ENCODE measurements at regions not wholly inside any gene's neighbourhood (a gene's known extent, or its start where the extent isn't known, plus 50 kb on each side); places are given as distances from the start of the nearest gene placed in this dataset.

DNA sequence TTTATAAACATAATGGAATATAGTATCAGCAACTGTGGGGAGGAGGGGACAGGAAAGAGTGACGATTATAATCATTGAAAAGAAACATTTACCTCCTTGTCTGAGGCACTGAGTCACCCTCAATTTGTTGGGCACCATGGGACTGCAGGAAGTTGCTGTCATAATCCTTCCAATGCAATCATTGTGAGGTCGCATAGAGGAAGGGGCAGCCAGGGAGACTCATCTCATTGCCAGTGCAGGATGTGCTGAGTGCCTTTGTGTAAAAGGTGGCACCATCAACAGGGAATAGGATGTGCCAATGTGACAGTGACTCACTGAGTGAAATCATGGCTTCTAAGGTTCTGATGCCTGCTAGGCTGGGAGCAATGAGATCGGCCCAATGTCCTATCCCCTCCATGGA is 300.4 kb upstream of the ADAMTS9 start:
- DNase-seq, result no peak

DNA sequence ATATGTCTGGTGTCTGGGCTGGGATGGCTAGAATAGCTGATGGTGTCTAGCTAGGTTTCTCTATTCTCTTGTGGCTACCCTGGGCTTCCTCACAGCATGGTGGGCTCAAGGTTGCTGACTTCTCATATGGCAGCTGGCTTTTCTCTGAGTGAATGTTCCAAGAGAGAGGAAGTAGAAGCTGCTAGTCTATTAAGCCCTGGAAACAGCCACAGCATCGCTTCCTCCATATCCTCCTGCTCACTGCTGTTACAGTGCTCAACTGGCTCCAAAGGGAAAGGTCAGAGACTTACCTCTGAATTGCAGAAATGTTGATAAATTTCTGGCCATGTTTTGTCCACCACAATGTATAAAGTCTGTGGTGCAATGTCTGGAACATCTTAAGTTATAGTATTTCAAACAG is 299.9 kb upstream of the ADAMTS9 start:
- no peak for DNase-seq

DNA sequence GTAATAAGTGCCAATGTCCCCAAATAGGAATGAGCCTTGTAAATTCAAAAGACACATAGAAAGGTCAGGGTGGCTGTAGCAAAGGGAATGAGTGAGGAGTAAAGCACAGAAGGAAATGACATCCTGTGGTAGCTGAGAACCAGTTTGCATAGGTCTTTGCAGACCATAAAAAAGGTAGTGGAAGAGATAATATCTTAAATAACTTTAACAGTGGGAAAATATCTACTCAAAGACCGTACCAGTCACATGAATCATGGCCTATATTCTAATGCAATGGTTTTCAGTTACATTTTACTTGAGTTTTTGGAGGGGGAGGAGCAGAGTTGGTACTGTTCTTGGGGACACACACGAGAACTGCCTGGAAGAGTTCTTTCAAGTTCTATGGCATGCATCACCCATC is 297.3 kb upstream of the ADAMTS9 start:
- no peak for DNase-seq

DNA sequence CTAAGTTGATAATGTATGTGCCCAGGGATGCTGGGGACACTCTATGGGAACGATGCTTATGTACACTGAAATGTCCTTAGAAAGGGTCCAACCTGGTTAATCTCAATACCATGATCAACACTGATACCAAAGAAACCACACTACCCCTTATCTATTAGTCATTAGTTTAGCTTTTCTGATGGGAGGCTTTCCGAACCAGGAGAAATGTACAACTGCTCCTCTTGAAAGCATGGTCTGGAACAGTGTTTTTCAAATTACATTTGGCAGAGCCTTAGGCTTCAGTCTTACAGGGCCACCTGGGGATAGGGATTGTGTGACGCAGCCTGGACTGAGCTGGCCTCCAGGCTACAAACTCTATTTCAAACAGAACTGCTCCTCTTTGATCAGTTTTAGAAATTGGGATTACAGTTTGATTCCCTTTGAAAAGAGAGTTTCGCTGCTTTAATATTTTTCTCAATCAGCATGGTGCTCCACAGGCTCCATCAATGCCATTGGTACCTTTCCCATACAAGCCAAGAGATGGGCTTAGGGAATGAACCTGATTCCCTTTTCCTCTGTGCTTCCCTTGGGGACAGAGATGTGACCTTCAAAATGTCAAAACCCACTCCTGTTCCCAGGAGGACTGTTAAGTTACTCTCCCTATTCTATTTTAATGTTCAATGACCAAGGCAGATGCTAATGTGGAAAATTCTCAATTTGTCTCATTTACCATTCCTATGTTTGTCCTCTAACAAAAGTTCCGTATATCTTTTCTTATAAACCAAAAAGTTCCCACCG is 296.0 kb upstream of the ADAMTS9 start:
- DNase-seq, result no peak

DNA sequence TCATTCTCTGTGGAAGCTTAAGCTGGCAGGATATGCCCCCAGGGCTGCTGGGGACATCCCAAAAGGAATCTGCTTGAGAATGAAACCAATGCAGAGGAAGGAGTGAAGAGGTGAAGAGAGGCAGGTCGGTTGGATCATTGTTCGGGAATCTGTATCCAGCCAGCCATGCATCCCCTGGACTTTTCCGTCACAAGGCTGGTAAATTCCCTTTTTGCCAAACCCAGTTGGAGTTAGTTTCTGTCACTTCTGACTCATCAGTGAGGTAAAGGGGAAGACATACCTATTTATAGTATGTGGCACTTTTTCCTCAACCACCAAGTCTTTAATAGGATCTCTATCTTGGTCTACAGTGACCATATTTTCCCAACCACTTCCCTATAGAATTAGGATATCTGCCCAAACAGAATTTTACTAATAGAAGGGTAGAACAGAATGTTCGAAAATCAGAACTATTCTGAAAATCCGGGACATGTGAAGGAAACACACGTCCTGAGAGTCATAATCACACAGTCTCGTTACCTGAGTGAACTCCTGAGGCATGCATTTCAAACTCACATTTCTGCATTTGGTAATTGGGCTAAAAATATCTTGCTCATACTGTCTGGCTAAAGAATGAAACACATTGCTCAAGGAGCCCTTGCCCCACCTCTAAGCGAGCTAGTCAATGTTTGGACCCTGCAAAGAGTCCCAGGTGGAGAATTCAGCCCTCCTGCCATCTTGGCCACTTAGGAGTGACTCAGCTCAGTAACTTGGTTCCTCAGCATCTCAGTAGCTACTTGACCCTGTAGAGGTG is 289.7 kb upstream of the ADAMTS9 start:
- DNase-seq, result no peak

DNA sequence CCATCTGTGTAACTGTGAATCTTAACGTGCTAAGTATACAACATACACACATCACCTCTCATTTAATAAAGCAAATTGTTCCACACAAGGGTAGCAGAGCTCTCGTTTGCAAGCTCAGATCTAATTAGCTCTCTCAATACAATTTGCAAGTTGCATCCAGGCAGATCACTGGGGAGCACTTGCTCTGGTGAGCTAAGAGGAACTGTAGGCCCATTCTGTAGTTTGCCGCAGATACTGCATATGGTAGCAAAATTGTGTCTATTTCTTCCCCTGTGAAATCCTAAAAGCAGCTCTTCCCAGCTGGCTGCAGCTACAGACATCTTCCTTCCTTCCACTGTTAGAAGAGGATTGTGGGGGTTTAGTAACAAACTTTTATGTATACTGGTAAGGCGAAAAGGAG is 288.7 kb upstream of the ADAMTS9 start:
- no peak for DNase-seq

DNA sequence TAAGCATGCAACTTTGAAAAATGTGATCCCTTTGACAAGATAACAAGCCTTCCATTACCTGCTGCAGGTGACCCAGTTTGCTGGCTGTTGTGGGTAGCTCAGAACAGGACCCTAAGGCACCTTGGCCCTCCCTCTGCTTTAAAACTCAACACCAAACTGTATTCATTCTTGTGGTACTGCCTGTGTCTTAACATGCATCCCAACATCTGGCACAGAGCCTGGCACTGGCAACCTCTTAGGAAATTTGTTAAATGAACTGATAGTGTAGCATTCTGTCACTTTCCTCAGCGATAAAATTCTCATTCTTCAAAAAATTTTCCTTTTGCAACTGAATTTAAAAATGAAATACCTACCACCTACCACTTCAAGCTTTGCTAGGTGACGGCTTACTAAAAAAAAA is 287.3 kb upstream of the ADAMTS9 start:
- no peak for DNase-seq

DNA sequence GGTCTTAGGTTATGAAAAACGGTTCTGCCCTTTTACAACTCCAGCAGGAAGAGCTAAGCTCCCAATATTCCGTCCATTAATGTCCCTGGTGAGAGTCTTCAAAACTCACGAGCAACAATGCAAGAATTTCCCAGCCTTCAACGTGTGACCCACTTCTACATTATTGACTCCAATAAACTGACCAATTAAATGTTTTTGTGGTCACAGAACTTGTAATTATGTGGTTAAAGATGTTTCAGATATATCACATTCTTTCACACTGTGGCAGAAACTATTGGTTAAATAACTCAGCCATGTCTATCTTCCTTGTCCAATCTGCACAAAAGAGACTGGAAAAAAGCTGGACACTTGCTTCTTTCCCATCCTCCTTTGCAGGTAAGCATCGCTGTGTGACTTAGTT is 286.6 kb upstream of the ADAMTS9 start:
- no peak for DNase-seq

DNA sequence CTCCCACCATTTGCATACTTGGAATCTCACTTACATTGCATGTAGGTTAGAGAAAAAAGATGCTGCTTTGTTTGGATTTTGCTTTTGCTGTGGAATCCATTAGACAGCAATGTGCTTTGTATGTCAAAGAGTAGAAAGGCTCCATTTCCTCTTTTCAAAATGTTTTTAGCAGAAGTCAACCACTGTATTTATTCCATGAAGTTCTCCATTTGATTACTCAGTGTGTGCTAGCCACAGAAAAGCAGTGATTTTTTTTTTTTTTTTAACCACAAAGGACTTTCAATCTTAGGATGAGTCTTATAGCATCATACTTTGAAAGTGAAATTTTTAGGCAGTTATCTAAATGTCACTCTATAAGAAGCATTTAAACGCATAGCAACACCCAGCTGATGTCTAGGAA is 285.0 kb upstream of the ADAMTS9 start:
- peak in 1 of 5 donors; percentile 20 for DNase-seq

DNA sequence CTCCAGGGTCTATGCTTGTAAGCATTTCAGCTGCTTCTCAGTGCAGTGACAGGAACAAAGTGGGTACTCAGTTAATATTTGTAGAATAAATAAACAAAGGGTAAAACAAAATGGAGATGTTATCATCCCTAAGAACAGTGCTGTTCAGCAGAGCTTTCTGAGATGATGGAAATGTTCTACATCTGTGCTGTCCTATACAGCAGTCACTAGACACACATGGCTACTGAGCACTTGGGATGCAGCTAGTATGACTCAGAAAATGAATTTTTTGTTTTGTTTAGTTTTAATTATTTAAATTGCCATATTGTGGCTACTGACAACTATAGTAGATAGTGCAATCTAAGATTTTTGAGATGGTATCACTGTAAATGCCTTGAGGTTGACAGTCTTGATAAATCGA is 283.8 kb upstream of the ADAMTS9 start:
- no peak for DNase-seq

DNA sequence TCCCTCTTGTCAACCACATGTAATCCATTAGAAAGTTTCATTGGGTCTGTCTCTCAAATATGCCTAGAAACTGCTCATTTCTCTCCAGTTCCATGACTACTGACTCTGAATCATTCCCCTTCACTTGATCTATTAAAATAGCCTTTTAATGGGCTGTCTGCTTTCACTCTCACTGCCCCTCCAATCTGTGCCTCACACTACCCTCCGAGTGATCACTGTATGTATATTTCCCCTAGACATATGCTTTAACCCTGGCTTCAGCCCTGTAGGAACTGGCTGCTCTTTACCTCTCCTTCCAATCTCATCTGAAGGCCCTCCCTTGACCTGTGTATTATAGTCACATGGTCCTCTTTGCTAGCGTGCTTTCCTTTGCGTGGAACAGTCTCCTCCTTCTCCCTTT is 282.8 kb upstream of the ADAMTS9 start:
- no peak for DNase-seq

DNA sequence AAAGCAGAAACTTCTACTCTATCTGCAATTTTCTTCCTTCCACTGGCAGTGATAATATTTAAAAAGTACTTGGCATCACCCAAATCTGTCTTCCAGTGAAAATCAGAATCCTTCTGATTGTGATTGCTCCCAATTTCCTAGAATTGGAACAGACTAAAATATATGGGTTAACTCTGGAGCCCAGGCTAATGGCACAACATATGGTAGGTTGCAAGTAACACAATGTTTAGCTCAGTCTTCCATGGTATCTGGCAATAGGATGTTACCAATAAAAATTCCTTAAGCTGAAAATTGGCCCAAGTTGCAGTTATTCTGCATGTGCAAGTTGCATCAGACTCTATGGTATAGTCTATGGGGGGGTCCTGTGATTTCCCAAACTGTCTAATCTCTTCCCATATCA is 273.5 kb upstream of the ADAMTS9 start:
- no peak for DNase-seq

DNA sequence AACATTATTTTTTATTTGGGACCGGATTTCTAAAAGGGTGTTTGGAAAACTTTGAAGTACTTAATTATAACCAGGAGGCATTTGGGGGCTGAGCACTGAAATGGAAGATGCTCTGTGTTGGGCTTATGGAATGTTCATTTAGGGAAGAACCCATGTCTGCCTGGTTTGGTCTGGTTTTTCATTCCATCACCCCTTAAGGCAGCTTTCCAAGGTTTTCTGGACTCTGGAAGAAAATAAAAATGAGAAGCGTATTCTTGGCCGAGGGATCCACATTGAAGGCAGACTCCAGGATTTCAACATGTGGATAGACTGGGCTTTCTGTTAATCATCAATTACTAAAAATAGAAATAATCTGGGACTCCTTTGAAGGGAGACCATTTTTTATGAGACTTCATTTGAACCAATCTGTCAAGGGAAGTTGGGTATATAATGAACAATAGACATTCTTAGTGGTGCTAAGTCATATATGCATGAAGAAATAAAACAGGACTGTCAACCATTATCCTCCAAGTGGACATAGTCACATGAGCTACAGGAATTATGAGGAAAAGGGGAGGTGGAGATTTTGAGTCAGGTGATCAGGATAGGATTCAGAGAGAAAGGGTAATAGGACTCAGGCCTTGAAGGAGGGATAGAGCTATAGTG is 270.5 kb upstream of the ADAMTS9 start:
- no peak for DNase-seq

DNA sequence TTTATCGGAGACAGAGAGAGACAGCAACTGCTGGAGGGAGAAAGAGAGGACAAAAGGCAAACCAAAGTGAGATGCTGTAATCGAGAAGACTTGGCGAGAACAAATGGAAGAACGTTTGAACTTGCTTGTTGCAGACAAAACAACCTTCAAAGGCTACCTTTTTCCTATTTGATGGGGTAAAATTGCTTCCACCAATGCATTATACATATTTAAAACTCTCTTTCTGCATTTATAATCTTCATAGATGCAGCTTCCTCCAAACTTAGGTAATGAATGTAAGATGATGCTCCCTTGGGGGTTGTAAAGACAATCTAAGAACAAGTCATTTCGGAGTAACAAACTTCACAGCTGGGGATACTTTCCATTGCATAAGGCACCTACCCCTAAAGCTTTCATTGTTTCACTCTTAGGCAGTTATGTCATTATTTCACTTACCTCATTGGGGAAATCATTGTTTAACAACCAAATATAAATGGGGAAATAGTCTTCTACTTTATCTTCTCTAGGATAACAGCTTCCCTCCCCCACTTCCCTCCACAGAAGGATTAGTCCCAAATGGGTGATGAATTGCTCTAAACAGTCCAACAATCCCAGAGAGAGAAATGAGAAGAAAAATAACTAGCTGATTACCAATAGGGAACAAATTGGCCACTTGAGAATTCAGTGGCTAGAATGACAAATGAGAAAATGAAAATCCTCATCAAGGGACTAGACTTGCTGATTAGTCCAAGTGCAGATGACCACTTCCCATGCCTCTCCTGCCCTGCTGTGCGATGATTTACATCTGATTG is 269.8 kb upstream of the ADAMTS9 start:
- DNase-seq, result no peak

DNA sequence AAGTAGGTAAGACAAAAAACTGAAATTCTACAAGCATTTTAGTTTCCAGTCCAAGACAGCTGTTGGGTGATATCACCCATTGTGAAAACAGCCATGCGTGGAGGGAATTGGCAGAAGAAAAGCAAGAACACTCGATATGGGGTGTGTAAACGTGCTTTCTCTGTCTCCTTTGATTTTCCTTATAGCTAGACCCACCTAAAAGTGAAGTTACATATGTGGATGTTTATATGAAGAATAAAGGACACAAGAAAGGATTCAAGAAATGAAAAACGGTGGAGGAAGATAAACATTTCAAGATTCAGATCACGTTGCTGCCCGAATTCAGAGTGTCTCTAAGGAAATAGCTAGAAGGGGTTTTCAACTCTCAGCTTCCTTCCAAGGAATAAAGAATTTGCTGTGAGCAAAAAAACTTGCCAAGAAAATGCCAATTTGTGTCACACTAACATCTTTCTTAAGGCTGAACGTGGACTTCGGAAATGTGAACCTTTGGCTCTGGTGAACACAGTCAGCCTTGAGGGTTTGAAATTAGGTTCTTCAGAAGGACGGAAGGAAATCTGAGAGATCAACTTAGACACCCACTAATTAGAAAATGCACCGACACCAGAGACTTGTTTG is 269.0 kb upstream of the ADAMTS9 start:
- DNase-seq, result no peak

DNA sequence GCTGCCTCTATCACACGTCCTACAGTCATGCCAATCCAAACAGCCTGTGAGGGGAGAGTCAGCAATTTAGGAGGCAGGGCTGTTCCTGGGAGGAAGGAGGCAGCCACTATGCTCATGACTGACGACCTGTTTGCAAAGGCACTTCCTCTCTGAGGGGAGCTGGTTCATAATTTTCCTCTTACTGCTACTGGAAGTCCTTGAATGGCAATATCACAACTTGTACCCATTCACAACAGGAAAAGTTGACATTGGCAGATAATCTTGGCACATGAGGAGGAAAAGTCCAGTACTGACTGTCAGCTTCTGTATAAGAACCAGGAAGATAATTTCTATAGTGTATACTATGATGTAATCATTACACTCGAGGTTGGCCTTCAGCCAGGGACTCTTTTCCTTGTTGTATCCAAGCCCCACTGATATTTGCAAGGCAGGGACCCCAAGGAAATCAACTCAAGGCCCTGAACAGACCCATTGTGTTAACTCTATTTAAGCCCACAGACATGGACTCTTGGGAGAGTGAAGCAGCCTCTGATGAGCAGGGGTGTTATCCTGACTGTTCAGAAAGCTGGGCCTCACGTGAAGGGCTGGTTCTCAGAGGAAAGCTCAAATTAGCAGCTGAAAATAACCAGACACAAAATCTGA is 267.3 kb upstream of the ADAMTS9 start:
- DNase-seq, result no peak

DNA sequence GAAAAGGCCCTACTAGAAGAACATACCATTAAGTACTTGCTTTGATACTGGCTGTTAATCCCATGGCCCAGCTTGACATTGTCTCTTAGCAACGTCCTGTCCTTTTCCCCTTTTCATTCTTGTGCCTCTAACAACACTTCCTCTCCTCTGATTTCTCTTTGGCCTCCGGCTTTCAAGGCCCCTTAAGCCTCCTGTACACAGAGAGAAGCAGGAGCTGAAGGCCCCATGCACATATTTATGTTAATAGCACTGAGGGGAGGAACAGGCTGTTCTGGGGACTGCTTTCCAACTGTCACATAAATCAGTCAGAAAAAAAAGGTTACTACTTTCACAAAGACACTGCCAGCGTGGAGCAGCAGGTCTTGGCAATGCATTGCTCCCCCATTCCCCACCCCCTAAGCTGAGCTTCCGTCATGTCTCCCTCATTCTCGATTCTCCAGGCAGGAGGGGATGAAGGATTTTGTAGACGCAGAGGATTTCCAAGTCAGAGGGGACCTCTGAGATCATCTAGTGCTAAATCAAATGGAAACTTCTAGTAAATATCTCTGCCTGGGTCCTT is 257.4 kb upstream of the ADAMTS9 start:
- DNase-seq, result no peak

DNA sequence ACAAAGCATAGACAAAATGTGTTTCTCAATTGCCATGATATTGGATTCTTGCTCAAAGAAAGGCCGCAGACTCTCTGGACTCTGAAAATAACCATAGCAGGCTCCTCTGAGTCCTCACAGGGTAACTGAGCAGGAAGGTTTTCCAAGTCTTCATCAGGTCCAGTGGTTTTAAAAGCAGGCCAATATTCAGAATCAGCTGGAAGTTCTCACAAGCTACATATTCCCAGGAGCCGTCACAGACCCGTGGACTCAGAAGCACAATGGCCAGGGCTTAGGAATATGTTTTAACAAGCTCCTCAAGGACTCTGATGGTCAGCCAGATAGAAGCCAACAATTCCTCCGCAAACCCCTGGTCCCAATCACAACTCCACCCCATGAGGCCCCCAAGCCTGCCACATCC is 256.1 kb upstream of the ADAMTS9 start:
- DNase-seq, result no peak

DNA sequence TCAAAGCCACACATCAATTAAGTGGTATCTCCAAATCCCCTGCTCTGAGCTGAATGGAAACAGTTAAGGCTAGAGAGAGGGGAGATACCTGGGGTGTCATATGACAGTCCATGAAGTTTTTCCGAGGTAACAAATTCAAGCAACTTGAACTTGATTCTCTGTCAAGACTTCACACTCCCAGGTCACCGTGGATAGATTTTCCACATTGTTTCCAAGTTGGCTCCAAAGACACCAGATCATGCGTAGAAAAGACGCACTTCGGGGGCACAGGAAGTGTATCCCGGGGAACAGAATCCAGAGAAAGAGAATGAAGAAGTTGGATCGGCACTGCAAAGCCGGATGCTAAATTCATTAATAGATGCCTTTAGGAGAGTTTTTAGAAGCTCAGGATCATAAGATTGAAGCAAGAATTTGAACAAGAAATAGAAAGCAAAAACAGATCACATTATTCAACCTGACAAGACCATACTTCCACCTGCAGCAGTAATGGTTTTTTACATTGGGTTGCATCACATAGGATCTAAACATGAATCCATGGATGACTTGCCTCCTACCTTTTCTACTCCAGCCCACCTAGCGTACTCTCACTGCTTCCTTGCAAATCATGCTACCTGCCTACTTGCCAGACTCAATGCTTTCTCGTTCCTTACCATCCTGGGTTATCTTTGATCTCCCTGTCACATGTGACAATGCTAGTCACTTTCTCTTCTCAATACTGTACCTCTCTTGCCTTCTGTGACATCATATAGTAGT is 253.0 kb upstream of the ADAMTS9 start:
- no peak for DNase-seq

DNA sequence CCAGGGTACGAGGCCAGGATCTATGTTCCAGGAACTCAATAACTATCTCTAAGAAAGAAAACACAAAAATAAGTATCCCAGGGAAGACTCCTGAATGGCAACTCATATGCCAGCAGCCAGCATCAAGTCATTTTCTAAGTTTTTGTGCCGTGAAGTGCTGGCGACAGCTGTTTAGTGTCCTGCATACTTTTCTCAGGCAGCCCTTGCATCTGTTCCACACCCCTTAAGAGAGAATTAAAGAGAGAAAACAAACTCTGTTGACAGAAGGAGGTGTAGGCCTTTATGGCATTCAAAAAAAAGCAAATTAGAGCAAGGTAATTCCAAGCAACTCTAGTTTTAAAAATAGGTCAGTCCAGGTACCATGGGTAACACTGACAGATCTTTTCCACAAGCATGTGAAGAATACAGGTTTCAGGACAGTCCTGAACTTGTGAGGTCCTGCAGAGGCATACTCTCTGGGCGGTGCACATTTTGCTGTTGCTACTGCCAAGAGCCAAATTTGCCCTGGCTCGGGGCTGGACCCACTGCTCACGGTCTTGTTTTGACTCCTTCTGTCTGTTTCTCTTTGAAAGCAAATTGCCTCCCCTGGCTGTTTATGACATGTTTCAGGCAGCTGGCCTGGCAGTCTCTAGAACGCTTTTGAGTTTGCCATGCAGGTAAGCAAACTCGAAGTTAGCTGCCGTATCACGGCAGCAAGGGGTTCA is 252.1 kb upstream of the ADAMTS9 start:
- no peak for DNase-seq
